ENCODE measurements at regions not wholly inside any gene's neighbourhood (a gene's known extent, or its start where the extent isn't known, plus 50 kb on each side); places are given as distances from the start of the nearest gene placed in this dataset.

GRCh38 chr2:196403471-196403870, 232.1 kb upstream of the STK17B start:
- intact Hi-C loops (cut with DNase I, micrococcal nuclease) = no loop called here
- DNase-seq = no peak
- ATAC-seq = no peak

DNA sequence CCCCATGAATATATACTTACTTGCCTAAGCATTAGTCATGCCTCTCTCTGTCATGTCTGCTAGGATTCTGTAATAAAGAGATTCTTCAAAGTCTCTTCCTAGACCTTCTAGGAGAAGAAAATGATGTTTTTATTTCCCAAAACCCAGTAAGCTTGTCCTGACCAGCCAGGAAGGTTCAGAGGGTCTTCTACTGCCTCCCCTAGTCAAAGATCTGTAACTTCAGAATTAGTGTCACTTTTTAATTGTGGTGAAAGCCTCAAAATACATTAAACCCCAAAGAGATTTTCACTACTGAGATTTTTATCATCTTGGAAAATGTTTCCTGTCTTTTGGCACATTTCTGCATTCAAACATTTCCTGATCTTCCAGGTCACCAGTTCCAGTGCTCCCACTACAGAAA, 232.9 kb upstream of the STK17B start:
- ATAC-seq = no peak
- intact Hi-C loops (cut with DNase I, micrococcal nuclease) = no loop called here

DNA sequence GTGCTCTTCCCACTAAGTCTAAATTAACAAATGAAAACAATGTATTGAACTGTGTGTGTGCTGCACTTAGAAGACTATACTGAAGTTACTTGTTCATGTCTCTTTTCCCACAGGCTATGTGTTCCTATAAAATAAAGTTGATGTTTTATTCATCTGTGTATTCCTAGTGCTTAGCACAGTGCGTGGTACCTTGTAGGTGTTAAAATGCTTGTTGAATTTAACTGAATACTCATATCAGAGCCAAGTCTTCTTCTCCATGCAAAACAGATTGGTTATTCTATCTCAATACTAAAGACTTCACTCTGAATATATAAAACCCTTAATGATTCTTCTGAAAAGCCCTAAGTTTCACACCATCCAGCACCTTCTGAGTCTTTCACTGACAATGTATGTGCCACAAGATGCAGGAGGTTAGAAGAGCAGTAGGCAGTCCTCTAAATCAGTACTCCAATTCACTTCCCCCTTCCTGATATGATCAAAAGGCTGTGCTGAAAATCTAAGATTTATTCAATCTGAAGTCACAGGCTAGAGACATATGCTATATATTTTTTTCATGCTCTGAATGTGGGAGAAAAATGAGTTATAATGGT, 231.7 kb upstream of the CCDC150 start:
- DNase-seq = no peak
- no peak for ATAC-seq
- intact Hi-C loops (cut with DNase I, micrococcal nuclease) = no loop called here

More for the DNA sequence above, 232.9 kb upstream of the STK17B start:
- no peak for DNase-seq

DNA sequence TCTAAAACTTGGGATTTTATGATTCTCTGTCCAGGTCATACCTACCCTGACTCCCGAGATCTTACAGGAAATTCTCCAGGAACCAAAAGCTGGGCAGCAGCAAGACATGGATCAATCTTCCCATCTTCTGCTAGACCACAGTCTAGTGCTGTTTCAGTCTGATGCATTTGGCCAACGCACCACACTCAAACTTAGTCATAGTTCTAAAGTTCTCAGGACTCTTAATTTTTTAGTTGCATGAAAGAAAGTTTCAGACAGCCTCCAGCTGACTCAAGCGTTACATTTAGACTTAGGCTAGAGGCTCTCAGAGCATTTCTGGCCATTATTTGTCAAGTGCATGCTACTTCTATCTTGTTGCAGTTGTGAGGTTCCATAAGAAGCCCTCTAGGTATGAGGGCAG, 230.1 kb upstream of the CCDC150 start:
- ATAC-seq (no peak), DNase-seq (no peak)
- intact Hi-C loops (cut with DNase I, micrococcal nuclease) = no loop called here

GRCh38 chr2:196410008-196410407, 229.5 kb upstream of the CCDC150 start:
- DNase-seq (no peak), ATAC-seq (no peak)
- intact Hi-C loops (cut with DNase I, micrococcal nuclease) = no loop called here

DNA sequence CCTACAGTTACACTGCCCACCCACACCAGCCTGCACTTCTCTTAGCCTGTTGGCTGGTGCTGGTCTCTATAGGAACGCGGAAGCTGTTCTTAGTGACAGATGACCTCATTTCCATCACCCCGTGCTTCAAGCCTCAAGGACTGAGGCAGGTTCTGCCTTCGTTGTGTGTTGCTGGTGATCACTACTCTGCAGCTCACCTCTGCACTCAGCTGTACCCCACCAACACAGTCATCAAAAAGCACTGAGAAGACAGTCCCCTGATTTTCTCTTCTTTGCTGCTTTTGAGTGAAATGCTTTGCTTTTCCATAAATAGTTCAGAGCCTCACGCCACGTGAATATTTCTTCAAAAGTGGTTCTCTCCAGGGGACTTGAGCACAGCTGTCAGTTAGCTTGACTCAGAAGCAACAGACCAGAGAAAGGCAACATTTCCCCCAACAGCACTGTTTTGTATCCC, 225.7 kb upstream of the CCDC150 start:
- ATAC-seq (no peak), DNase-seq (no peak)
- intact Hi-C loops (cut with DNase I, micrococcal nuclease) = no loop called here

- DNase-seq = no peak
- no peak for ATAC-seq
- intact Hi-C loops (cut with DNase I, micrococcal nuclease) = no loop called here
These were observed 224.1 kb upstream of the CCDC150 start for GRCh38 chr2:196415384-196415783.

DNA sequence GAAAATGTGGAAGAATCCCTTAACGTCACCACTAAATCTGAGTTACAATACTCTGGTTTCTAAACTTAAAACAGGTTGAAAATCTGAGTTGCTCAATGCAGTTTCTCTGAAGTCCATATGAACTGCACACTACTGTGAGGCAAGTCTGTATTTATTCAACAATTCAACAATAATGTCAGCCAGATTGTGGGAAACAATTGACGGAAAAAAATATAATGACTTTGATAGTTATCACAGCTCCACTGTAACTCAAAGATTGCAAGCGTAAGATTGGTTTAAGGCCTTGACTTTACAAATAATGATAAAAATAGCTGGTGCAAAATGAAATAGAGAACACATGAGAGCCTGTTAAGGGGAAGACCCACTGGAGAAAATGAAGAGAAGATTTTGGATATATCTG, 219.4 kb upstream of the CCDC150 start:
- DNase-seq (no peak), ATAC-seq (no peak)
- intact Hi-C loops (cut with DNase I, micrococcal nuclease) = no loop called here

DNA sequence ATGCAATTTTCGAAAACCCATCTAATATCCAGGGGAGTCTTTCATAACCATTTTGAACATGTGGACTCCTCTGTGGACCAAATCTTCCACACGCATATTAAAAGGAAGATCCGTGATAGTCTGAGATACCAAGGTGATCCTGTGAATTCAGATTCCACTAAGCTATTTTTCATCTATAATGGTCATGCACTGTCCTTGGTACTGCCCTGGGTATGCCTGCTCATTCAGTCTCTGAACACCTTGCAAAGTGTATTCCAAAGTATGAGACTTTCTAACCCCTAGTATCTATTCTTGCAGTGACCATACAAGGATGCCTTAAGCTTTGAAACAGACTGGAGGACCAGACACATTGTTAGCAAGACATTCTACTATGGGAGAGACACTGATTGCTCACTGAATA, 217.6 kb upstream of the CCDC150 start:
- DNase-seq = no peak
- ATAC-seq = no peak
- intact Hi-C loops (cut with DNase I, micrococcal nuclease) = no loop called here

DNA sequence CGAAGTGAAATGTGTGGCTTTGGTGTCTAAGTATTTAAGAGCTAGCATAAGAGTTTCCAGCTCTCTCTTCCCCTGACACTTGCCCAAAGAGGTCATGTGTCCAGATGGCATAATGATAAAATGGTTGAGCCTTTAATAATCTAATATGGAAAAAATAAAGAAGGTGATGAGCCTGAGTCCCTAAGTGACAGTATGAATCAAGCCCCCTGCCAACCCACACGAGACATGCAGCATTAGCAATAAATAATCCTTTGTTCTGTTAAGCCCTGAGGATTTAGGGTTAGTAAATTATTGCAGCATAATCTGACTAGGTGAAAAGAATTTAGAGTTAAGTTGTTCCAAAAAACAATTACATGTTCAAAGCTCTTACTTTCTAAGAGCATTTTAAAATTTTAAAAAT, 217.2 kb upstream of the CCDC150 start:
- intact Hi-C loops (cut with DNase I, micrococcal nuclease) = no loop called here
- no peak for DNase-seq
- no peak for ATAC-seq

DNA sequence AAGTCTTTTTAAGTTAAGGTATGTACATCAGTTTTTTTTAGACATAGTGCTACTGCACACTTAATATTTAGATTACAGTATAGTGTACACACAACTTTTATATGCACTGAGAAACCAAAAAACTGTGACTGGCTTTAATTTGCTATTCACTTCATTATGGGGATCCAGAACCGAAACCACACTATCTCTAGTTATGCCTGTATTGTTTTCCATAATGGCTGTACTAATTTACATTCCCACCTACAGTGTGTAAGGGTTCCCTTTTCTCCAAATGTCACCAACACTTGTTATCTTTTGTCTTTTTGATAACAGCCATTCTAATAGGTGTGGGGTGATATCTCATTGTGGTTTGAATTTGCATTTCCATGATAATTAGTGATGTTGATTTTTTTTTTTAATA, 213.4 kb upstream of the CCDC150 start:
- DNase-seq = no peak
- no peak for ATAC-seq
- intact Hi-C loops (cut with DNase I, micrococcal nuclease) = no loop called here

- ATAC-seq (no peak), DNase-seq (no peak)
- intact Hi-C loops (cut with DNase I, micrococcal nuclease) = no loop called here
These were observed 211.4 kb upstream of the CCDC150 start for GRCh38 chr2:196427986-196428634.

- intact Hi-C loops (cut with DNase I, micrococcal nuclease) = no loop called here
- no peak for ATAC-seq
- no peak for DNase-seq
These were observed 208.4 kb upstream of the CCDC150 start for GRCh38 chr2:196431076-196431475.

GRCh38 chr2:196431957-196432356, 207.6 kb upstream of the CCDC150 start:
- no peak for DNase-seq
- no peak for ATAC-seq
- intact Hi-C loops (cut with DNase I, micrococcal nuclease) = no loop called here

DNA sequence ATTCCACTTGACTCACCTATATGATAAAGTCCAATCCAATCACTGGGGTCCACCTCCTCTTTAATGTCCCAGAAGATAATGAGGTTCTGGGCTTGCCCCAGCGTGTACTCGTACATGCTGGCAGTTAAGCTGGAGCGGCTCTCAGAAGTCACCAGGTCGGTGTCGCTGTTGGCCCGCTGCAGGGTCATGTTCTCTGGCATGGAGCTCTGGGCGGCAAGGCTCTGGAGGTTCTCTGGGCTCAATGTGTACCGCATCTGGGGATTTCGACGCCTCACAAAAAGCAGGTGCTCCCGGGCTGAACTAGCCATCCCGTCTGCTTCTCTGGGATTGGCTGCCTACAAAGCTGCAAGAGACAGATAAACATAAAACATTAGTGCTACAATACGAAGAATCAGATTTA, 206.4 kb upstream of the CCDC150 start:
- no peak for ATAC-seq
- DNase-seq = no peak
- intact Hi-C loops (cut with DNase I, micrococcal nuclease) = no loop called here

- intact Hi-C loops (cut with DNase I, micrococcal nuclease) = no loop called here
- DNase-seq (no peak), ATAC-seq (no peak)
These were observed 205.3 kb upstream of the CCDC150 start for GRCh38 chr2:196434217-196434616.

DNA sequence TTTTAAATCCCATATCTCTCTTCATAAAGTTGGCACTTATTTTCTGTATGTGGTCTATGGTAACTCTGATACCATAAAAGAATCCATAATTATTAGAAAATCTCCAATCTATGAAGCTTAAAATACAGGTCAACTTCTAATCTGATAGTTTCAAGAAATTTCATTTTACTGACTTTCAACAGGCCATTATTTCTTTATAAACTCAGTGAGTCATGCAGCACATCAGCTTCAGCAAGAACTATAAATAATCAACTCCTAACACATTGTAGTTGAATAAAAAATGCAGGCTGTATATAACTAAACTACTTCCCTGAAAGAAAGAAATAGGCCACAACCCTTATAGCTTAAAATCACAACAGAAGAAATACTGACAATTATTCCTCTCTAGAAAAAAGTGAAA, 204.3 kb upstream of the CCDC150 start:
- DNase-seq = no peak
- no peak for ATAC-seq
- intact Hi-C loops (cut with DNase I, micrococcal nuclease) = no loop called here

- DNase-seq = no peak
- intact Hi-C loops (cut with DNase I, micrococcal nuclease) = no loop called here
- no peak for ATAC-seq
These were observed 201.9 kb upstream of the CCDC150 start for GRCh38 chr2:196437626-196438025.

GRCh38 chr2:196439760-196440159, 199.8 kb upstream of the CCDC150 start:
- no peak for ATAC-seq
- DNase-seq = no peak
- intact Hi-C loops (cut with DNase I, micrococcal nuclease) = no loop called here

- ATAC-seq (no peak), DNase-seq (no peak)
- intact Hi-C loops (cut with DNase I, micrococcal nuclease) = no loop called here
These were observed 199.1 kb upstream of the CCDC150 start for GRCh38 chr2:196440413-196440812.

DNA sequence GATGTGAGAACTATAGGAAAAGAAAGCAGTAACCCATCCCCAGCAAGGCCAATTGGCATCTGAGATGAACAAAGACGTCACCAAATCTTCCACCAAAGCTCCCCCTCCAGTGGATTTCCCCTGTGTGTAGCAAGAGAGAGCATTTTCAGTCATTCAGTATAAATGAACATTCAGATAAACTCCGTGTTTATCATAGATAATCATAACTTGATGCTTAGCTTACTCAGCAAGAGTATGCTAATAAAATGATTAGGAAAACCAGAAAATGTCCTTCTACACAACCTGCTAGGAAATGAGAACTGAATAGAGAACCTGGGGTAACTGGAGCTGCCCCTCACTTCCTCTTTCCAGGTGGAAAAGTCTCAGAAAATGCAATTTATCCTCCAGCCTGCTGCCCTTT, 198.0 kb upstream of the CCDC150 start:
- intact Hi-C loops (cut with DNase I, micrococcal nuclease) = no loop called here
- DNase-seq (no peak), ATAC-seq (no peak)

Data from left colon (tissue), 2 donors.